ENCODE measurements at regions not wholly inside any gene's neighbourhood (a gene's known extent, or its start where the extent isn't known, plus 50 kb on each side); places are given as distances from the start of the nearest gene placed in this dataset.

GRCh38 chr9:30977965-30978364, 1406.5 kb upstream of the ACO1 start (continued):
- TF ChIP-seq ZNF513 (tag by site-specific recombination; IDR thresholded peaks at IDR 0.05) (no peak), ZNF184 (tag by site-specific recombination; IDR thresholded peaks at IDR 0.05) (no peak), ZNF600 (tag by site-specific recombination; IDR thresholded peaks at IDR 0.05) (no peak)

- CTCF ChIA-PET = no interaction called here
- H3K27ac ChIP-seq (ENCODE audit: extremely low read depth, low read depth, low read length) = no peak overlapping the region
- H3K36me3 ChIP-seq (ENCODE audit: control insufficient read depth in 2 of 2, insufficient read depth in 1 of 2, low read length in 2 of 2) = no peaks in the 10 kb centered on the region
- H3K9me3 ChIP-seq (ENCODE audit: control insufficient read depth, insufficient read depth, low read depth, low read length) = no peaks in the 10 kb centered on the region
- POLR2A ChIA-PET = no interaction called here
- no peak for TF ChIP-seq ZNF785 (tag by site-specific recombination; IDR thresholded peaks at IDR 0.05)
- no peak for TF ChIP-seq ZNF37A (tag by site-specific recombination; IDR thresholded peaks at IDR 0.05)
- no peak for TF ChIP-seq ZNF26 (tag by site-specific recombination; IDR thresholded peaks at IDR 0.05)
- TF ChIP-seq ZFP69B (tag by site-specific recombination; IDR thresholded peaks at IDR 0.05) = no peak
- no peak for TF ChIP-seq ZNF10 (tag by site-specific recombination; IDR thresholded peaks at IDR 0.05)
- TF ChIP-seq ZNF146 (tag by site-specific recombination; IDR thresholded peaks at IDR 0.05) = no peak
- TF ChIP-seq ZNF548 (tag by site-specific recombination; IDR thresholded peaks at IDR 0.05) = no peak
- no peak for TF ChIP-seq WT1 (tag by site-specific recombination; IDR thresholded peaks at IDR 0.05)
- H3K4me1 ChIP-seq (ENCODE audit: control insufficient read depth, insufficient read depth, low read length) = no peaks in the 10 kb centered on the region
- no peak overlapping the region for H3K4me3 ChIP-seq (ENCODE audit: low read depth, low read length)
Measured at GRCh38 chr9:30982301-30982700, 1402.1 kb upstream of the ACO1 start.

- ChIA-PET POLR2A (no interaction called here), CTCF (interaction anchor here (0.6 kb wide), 1 partner anchor 132 kb away, joined by 3 read pairs; no protein-coding TSS in a partner anchor)
- Histone ChIP-seq H3K4me1 (ENCODE audit: control insufficient read depth, insufficient read depth, low read length) (no peaks in the 10 kb centered on the region), H3K36me3 (ENCODE audit: control insufficient read depth in 2 of 2, insufficient read depth in 1 of 2, low read length in 2 of 2) (no peaks in the 10 kb centered on the region), H3K9me3 (ENCODE audit: control insufficient read depth, insufficient read depth, low read depth, low read length) (no peaks in the 10 kb centered on the region), H3K4me3 (ENCODE audit: low read depth, low read length) (no peak overlapping the region), H3K27ac (ENCODE audit: extremely low read depth, low read depth, low read length) (no peak overlapping the region)
- TF ChIP-seq KLF10 (tag by site-specific recombination; IDR thresholded peaks at IDR 0.05) (no peak), PRDM4 (tag by site-specific recombination; IDR thresholded peaks at IDR 0.05) (no peak)
Measured at GRCh38 chr9:30995956-30996738, 1388.3 kb upstream of the ACO1 start.

- ChIA-PET CTCF (no interaction called here), POLR2A (no interaction called here)
- H3K27ac ChIP-seq (ENCODE audit: extremely low read depth, low read depth, low read length) = no peak overlapping the region
- no peaks in the 10 kb centered on the region for H3K36me3 ChIP-seq (ENCODE audit: control insufficient read depth in 2 of 2, insufficient read depth in 1 of 2, low read length in 2 of 2)
- no peak overlapping the region for H3K4me3 ChIP-seq (ENCODE audit: low read depth, low read length)
- no peaks in the 10 kb centered on the region for H3K4me1 ChIP-seq (ENCODE audit: control insufficient read depth, insufficient read depth, low read length)
- no peaks in the 10 kb centered on the region for H3K9me3 ChIP-seq (ENCODE audit: control insufficient read depth, insufficient read depth, low read depth, low read length)
- TF ChIP-seq ZNF664 (tag by site-specific recombination; IDR thresholded peaks at IDR 0.05) (no peak), ZNF792 (tag by site-specific recombination; IDR thresholded peaks at IDR 0.05) (no peak), ZBTB11 (tag by site-specific recombination; conservative IDR thresholded peaks at IDR 0.05; ENCODE audit: low read depth) (no peak)
Measured at GRCh38 chr9:30996761-30997160, 1387.7 kb upstream of the ACO1 start.

Measured in HEK293 (cell line).